NCI-H526 treated with DMSO at 0.1 percent for 48 hours (cell line): ENCODE measurements at regions not wholly inside any gene's neighbourhood (a gene's known extent, or its start where the extent isn't known, plus 50 kb on each side); places are given as distances from the start of the nearest gene placed in this dataset.
A peak's percentile ranks its signal among the peaks of the same experiment; 100 is the strongest.
"Not testable (repeated sequence)": the region's sequence is repeated elsewhere in the genome, so short reads cannot be mapped to it uniquely, and the experiment has no call there.

ENCODE experiments used
- DNase-seq: peaks from one replicate; lab custom pipeline; 2025; lab: John Stamatoyannopoulos, UW

- DNase-seq: peak; percentile 38
Observed at GRCh38 chr6:26234421-26235301, 130.3 kb upstream of the BTN3A2 start.

DNA sequence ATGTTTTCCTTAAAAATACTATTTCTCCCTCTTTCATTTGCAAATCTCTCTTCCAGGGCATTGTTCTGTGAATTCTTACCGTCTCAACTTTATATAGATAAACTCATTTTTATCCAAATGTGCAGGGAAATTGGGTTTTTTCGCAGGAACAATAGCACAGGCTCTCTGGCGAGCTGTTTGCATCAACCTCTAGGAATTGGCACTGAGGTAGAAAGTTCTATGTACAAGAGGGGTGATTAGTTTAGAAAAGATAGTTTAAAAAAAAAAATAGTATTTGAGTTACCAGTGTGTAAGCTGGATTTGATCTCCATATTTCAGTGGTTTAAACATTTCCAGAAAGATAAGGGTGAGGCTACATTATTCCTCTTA, 129.7 kb upstream of the BTN3A2 start:
- DNase-seq: no peak

DNA sequence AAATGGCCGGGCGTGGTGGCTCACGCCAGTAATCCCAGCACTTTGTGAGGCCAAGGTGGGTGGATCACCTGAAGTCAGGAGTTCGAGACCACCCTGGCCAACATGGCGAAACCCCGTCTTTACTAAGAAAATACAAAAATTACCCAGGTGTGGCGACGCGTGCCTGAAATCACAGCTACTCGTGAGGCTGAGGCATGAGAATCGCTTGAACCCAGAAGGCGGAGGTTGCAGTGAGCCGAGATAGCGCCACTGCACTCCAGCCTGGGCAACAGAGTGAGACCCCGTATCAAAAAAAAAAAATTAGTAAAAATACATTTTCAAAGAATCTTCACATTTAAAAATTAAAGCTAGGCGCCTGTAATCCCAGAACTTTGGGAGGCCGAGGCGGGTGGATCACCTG, 125.6 kb upstream of the BTN3A2 start:
- not testable (repeated sequence) for DNase-seq

GRCh38 chr6:26240157-26241032, 124.6 kb upstream of the BTN3A2 start:
- DNase-seq: no peak

DNA sequence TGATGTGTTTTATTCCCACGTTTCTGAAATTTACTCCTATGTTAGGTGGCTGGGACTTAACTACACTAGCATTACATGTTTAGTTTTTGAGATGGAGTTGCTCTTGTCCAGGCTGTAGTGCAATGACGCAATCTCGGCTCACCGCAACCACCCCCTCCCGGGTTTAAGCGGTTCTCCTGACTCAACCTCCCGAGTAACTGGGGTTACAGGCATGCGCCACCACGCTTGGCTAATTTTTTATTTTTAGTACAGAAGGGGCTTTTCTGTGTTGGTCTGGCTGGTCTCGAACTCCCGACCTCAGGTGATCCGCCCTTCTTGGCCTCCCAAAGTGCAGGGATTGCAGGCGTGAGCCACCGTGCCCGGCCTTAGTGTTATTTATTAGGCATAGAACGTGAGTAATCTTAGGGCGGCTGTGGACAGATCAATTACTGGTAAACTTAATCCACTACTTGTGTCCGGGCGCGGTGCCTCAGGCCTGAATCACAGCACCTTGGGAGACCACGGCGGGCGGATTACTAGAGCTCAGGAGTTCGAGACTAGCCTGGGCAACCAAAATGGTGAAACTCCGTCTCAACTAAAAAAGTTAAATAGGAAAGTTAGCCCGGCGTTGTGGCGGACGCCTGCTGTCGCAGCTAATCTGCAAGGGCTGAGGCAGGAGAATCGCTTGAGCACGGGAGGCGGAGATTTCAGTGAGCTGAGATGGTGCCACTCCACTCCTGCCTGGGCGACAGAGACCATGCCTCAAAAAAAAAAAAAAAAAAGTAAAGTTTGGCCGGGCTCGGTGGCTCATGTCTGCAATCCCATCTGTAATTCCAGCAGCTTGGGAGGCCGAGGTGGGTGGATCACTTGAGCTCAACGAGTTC, 123.7 kb upstream of the BTN3A2 start:
- DNase-seq: no peak

DNA sequence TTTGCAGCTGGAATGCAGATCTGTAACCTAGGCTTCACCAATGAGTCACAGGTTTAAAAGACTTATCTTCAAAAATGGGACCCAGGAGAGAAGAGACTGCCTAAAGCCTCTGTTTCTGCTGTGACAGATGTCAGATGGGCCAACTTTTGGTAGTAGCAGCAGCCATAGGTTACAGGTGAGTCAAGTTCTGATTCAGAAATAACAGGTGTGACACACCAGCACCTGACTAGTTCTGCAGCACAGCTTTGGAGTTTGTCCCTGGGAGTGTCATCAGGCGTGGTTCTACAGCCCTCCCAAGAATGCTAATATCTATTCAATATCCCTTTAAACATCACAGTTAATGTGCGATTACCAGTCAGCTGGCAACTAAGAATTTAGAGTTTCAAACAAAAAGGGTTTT, 121.9 kb upstream of the BTN3A2 start:
- DNase-seq: no peak

DNA sequence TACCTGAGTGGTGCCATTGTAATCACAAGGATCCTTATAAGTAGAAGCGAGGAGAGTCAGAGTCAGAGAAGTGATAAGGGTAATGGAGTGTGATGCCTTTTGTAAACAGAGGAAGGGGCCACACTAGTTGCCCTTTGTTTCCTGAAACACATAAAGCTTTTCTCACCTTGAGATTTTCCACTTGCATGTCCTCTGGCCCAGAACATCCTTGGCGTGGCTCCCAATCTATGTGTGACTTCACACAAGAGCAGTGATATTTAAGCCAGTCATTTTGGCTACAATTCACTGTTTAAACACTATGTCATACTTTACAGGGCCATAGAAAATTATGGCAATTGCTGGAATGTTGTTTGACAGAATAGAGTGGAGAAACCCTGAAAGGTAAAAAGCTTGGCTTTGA, 121.2 kb upstream of the BTN3A2 start:
- no peak for DNase-seq

- DNase-seq: no peak
Observed at GRCh38 chr6:26246058-26246457, 118.9 kb upstream of the BTN3A2 start.

DNA sequence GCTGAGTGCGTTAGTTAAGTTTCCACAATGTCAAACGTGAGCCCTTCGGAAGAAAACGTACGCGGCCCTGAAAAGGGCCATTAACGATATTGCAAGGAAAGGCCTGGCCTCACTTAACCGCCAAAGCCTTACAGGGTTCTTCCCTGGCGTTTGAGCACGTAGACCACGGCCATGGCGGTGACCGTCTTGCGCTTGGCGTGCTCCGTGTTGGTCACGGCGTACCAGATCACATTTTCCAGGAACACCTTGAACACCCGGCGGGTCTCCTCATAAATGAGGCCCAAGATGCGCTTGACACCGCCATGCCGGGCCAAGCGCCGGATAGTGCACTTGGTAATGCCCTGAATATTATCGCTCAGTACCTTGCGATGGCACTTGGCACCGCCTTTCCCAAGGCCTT, 118.4 kb upstream of the BTN3A2 start:
- DNase-seq: no peak

- peak; percentile 62 for DNase-seq
Observed at GRCh38 chr6:26249707-26249956, 115.4 kb upstream of the BTN3A2 start.

DNA sequence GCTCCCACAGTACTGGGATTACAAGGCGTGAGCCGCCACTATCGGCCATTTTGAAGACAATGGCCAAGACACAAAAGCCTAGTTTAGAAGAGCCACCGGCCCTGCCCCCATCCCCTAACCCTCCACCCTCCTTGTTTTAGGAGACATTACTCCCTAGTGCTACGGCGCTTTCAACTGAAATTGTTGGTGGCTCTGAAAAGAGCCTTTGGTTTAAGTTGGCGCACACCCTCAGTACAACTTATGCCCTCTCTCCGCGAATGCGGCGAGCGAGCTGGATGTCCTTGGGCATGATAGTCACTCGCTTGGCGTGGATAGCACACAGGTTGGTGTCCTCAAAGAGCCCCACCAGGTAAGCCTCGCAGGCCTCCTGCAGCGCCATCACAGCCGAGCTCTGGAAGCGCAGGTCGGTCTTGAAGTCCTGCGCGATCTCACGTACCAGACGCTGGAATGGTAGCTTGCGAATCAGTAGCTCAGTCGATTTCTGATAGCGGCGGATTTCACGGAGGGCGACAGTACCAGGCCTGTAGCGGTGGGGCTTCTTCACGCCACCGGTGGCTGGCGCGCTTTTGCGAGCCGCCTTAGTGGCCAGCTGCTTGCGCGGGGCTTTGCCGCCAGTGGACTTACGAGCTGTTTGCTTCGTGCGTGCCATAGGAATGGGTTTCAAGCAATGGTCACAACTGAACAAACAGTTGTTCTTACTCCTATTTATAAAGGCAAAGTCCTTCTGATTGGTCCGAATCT, 114.9 kb upstream of the BTN3A2 start:
- DNase-seq: peak; percentile 88

DNA sequence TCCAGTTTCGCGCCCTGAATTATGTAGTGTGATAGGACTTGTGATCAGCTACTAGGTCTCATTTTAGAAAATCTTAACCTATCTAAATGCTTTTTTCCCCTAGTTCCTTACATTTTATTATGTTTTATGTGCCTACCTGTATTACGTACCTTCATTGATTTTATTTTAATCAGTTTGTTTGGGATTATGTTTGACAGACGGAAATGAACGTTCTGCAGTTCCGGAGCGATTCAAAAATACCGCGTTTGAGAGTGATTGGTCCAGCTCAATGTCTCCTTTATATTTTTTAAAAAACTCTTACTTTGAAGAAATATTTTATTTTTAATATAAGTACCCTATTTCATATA, 114.3 kb upstream of the BTN3A2 start:
- no peak for DNase-seq

- peak; percentile 92 for DNase-seq
Observed at GRCh38 chr6:26251354-26252076, 113.5 kb upstream of the BTN3A2 start.

DNA sequence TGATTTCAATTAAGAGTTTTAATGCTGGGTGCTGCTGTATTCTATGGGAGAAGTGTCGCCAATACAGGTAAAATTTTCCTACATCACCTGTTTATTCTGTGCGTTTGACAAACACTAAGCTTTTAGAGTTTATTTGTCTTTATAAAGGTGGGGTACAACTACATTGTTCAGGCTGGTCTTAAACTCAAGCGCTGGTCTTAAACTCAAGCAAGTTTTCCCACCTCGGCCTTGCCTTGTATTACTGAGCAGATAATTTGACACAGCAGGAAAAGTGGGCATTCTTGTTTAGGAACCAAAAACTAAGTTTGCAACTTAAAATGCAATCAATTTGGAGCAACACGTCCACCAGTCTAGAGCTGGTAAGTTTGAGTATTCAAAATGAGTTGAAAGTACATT, 112.9 kb upstream of the BTN3A2 start:
- DNase-seq: no peak

GRCh38 chr6:26254724-26255123, 110.3 kb upstream of the BTN3A2 start:
- DNase-seq: peak; percentile 16

DNA sequence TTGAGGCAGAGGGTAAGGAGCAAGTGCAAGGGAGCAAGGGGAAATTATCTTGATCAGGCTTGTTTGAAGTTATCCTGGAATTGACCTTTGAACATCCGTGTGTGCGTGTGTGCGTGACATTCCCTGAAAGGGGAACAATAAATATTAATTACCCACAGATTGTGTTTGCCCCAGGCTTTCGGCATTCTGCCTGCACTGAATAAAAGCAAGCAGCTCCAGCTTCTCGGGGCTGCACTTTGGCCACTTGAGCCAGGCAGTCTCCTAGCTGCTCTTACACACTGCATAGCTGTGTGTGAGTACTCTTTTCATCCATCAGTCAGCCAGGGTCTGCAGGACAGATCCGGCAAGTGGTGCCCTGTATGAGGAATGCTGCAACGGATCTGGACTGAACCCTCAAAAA, 107.7 kb upstream of the BTN3A2 start:
- DNase-seq: no peak

- DNase-seq: no peak
Observed at GRCh38 chr6:26258212-26258977, 106.6 kb upstream of the BTN3A2 start.

DNA sequence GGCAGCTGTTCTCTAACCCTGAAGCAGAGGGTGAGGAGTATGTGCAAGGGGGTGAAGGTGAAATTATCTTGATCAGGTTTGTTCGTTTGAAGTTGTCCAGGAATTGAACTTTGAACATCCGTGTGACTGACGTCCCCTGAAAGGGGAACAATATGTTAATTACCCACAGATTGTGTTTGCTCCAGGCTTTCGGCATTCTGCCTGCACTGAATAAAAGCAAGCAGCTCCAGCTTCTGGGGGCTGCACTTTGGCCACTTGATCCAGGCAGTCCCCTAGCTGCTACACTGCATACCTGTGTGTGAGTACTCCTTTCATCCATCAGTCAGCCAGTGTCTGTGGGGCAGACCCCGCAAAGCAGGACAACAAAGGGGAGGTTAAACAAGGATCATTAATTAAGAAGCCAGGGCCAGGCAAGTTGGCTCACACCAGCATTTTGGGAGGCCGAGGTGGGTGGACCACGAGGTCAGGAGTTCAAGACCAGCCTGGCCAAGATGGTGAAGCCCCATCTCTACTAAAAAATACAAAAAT, 104.8 kb upstream of the BTN3A2 start:
- no peak for DNase-seq

DNA sequence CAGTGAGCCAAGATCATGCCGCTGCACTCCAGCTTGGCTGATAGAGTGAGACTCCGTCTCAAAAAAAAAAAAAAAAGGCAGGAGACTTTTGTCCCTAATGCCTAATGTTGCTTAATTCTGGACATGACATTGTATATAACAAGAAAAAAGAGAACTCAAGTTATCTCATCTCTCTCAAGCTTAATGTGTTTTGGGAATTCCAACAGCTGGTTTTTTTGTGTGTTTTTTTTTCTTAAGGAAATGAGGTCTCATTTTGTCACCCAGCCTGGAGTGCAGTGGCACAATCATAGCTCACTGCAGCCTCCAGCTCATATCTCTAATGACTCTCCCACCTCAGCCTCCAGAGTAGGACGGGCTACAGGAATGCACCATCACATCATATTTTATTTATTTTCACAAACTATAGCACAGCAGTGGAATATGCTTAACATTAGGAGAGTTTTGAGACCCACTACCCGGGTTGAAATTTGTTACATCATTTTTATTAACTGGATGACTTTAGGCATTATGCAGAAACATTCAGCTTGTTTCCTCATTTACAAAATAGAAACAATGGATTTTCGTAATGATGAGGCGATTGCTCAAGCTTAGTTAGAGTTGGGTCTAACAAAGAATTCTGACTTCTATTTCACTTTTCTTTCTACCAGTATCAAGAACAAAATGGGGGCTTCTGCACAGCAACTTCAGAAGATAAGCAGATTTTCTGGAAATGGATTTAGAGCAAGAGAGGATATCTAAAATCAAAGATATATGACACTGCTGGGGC, 104.1 kb upstream of the BTN3A2 start:
- DNase-seq: no peak
